Spleen (tissue), 7 donors: ENCODE measurements at regions not wholly inside any gene's neighbourhood (a gene's known extent, or its start where the extent isn't known, plus 50 kb on each side); places are given as distances from the start of the nearest gene placed in this dataset.

Experiments used
- POLR2A ChIP-seq, 3 donors: fragments of 450-650 bp; IDR thresholded peaks; one replicate each; pipeline ENCODE4 v1.5.1; 2017; ENCODE audit warnings: antibody characterized with exemption in 3 of 3, mild to moderate bottlenecking in 1 of 3
- TF ChIP-seq, protein P1 (sequence below), 11 experiments: fragments of 200-600 bp in 7 of 11; fragments of 450-650 bp in 4 of 11; sonication (generic) in 4 of 11; IDR thresholded peaks in 8 of 11; conservative IDR thresholded peaks in 3 of 11; 1 replicate in 7 of 11; 2 replicates in 4 of 11; pipeline versions ENCODE4 v1.4.0 to v1.8.0; 2016 to 2021; ENCODE audit warnings: antibody characterized with exemption in 11 of 11, inconsistent platforms in 4 of 11, mild to moderate bottlenecking in 1 of 11
- donor health status: DM: no; HTN: no; CAD: no; lungs with moderate emphysema.
- donor health status: DM: no; HTN: no; CAD: no.
- donor health status: DM: no; HTN: no; CAD: no.

DNA sequence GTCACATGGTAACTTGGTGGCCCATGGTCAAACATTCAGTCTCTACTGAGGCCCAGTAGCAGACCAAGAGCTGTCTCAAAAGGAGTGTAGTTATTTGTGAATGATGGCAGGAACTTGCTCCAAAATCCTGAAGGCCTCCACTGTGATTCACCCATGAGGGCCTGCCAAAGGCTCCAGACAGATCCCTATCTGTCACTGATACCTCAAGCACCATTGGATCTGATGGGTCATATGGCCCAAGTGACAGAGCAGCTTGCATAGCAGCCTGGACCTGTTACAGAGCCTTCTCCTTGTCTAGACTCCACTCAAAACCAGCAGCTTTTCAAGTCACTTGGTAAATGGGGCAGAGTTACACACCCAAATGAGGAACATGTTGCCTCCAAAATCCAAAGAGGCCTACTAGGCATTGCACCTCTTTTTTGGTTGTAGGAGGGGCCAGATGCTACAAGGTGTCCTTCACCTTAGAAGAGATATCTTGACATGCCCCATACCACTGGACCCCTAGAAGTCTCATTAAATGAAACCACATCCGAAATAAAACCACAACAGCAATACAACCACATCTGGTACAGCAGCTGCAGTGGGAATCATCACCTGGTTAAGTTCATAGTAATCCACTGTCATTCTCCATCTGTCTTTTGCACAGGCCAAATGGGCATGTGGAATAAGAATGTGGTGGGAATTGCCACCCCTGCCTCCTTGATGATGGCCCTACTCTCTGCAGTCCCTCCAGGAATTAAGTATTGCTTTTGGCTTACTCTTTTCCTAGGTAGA is 150.4 kb upstream of the MAX start:
- TF ChIP-seq, protein P1, sequence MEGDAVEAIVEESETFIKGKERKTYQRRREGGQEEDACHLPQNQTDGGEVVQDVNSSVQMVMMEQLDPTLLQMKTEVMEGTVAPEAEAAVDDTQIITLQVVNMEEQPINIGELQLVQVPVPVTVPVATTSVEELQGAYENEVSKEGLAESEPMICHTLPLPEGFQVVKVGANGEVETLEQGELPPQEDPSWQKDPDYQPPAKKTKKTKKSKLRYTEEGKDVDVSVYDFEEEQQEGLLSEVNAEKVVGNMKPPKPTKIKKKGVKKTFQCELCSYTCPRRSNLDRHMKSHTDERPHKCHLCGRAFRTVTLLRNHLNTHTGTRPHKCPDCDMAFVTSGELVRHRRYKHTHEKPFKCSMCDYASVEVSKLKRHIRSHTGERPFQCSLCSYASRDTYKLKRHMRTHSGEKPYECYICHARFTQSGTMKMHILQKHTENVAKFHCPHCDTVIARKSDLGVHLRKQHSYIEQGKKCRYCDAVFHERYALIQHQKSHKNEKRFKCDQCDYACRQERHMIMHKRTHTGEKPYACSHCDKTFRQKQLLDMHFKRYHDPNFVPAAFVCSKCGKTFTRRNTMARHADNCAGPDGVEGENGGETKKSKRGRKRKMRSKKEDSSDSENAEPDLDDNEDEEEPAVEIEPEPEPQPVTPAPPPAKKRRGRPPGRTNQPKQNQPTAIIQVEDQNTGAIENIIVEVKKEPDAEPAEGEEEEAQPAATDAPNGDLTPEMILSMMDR (IDR thresholded peaks at IDR 0.05 in 8 of 11, conservative IDR thresholded peaks at IDR 0.05 in 3 of 11): no peak
- TF ChIP-seq POLR2A (IDR thresholded peaks at IDR 0.05): no peak
